ENCODE measurements at regions not wholly inside any gene's neighbourhood (a gene's known extent, or its start where the extent isn't known, plus 50 kb on each side); places are given as distances from the start of the nearest gene placed in this dataset.

DNA sequence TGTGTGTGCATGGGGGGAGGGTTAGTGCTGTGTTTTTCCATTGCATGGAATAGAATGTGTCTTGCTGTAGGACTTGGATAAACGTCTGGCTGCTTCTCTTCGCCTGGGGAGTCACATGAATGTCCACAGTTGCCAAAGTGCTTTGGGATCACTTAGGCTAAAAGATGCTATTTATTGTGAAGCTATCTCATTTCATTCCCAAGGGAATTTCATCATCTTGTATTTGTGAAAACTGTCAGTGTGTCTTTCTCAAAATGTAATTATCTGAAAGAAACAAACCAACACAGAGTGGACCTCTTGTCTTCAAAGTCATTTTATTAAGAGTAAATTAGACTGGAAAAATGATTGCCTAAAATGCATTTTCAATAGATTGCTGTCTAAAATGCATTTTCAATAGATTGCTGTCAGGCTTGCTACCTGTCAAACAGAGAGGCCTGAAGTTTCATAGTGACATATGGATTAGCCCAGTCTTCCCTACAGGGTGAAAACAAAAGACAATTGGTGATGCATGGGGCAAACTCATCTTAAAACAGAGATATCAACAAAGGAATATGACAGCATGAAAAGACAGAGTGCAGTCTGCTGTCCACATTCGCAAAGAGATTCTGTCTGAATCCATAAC lies 117.1 kb upstream of the GOLIM4 start:
- Histone ChIP-seq H3K4me3 (ENCODE audit: insufficient read depth, low read depth, low read length) (no peak overlapping the region), H4K91ac (ENCODE audit: insufficient read depth, low read depth, low read length) (no peak overlapping the region), H3K23ac (ENCODE audit: low read depth, low read length) (no peak overlapping the region; the same call in 1 of the 2 replicates), H2BK20ac (ENCODE audit: low read depth, low read length) (no peak overlapping the region), H4K8ac (ENCODE audit: low read depth in 2 of 2, low read length in 2 of 2) (no peak overlapping the region), H2AFZ (replicated peaks; ENCODE audit: low read length, poor library complexity) (no peak overlapping the region), H3K79me1 (ENCODE audit: low read depth in 1 of 2, low read length in 2 of 2) (no peaks in the 10 kb centered on the region), H3K4me2 (ENCODE audit: low read depth, low read length) (no peak overlapping the region), H3K9me1 (ENCODE audit: insufficient read depth, low read length) (no peaks in the 10 kb centered on the region), H2BK15ac (ENCODE audit: low read depth, low read length) (no peak overlapping the region), H3K27me3 (ENCODE audit: control insufficient read depth, insufficient read depth, low read length) (no peaks in the 10 kb centered on the region), H4K5ac (ENCODE audit: low read depth, low read length) (no peak overlapping the region), H3K56ac (ENCODE audit: extremely low read depth, insufficient read depth, low read length) (no peak overlapping the region), H3K9ac (ENCODE audit: low read depth, low read length) (no peak overlapping the region), H3K14ac (replicated peaks; ENCODE audit: low read depth, low read length) (no peak overlapping the region), H3K9me3 (ENCODE audit: control insufficient read depth, insufficient read depth, low read length) (no peaks in the 10 kb centered on the region), H2BK120ac (ENCODE audit: low read depth, low read length) (no peak overlapping the region), H3K36me3 (ENCODE audit: control insufficient read depth, insufficient read depth, low read length) (no peaks in the 10 kb centered on the region), H2AK9ac (replicated peaks; ENCODE audit: low read depth, low read length, poor library complexity) (no peak overlapping the region), H3K18ac (ENCODE audit: low read depth, low read length) (no peak overlapping the region), H4K20me1 (ENCODE audit: insufficient read depth, low read length) (no peaks in the 10 kb centered on the region), H3K4me1 (ENCODE audit: control insufficient read depth, insufficient read depth, low read length) (no peaks in the 10 kb centered on the region), H2BK5ac (ENCODE audit: low read depth, low read length, poor library complexity, severe bottlenecking) (no peak overlapping the region), H2AK5ac (ENCODE audit: low read depth, low read length) (no peak overlapping the region), H3K27ac (ENCODE audit: insufficient read depth, low read length) (no peak overlapping the region), H3K4ac (ENCODE audit: low read depth, low read length) (no peak overlapping the region)
- dilution Hi-C loops (cut with HindIII; ENCODE audit: low sequenced_read_pairs, unreplicated experiment) (no loop called here), in situ Hi-C loops (cut with MboI; ENCODE audit: low sequenced_read_pairs) (loop anchor here (5.0 to 10.0 kb wide), 2 partner anchors 262 to 635 kb away; no protein-coding TSS in a partner anchor), intact Hi-C loops (cut with micrococcal nuclease) (no loop called here)
- ATAC-seq (ENCODE audit: low read depth) (no peak), DNase-seq (no peak)
- no CpG with 5 or more reads among the region's 3 CpGs for WGBS, 2 experiments (ENCODE audit: extremely low coverage in 2 of 2, insufficient read length in 1 of 2)
- TF ChIP-seq, protein P1, sequence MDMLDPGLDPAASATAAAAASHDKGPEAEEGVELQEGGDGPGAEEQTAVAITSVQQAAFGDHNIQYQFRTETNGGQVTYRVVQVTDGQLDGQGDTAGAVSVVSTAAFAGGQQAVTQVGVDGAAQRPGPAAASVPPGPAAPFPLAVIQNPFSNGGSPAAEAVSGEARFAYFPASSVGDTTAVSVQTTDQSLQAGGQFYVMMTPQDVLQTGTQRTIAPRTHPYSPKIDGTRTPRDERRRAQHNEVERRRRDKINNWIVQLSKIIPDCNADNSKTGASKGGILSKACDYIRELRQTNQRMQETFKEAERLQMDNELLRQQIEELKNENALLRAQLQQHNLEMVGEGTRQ (IDR thresholded peaks at IDR 0.05; ENCODE audit: low read depth, low read length), result no peak
- TF ChIP-seq FOS (IDR thresholded peaks at IDR 0.05; ENCODE audit: low read depth, low read length) (no peak), SMC3 (IDR thresholded peaks at IDR 0.05; ENCODE audit: low read depth, low read length) (no peak)
- BruUV-seq (replicated peaks), result no TSS peak
- POLR2A ChIA-PET (ENCODE audit: unreplicated experiment), result no interaction called here
- CTCF ChIA-PET, result interaction anchor here (3.7 kb wide), 1 partner anchor 635 kb away, joined by 30 read pairs; no protein-coding TSS in a partner anchor
